ENCODE measurements at regions not wholly inside any gene's neighbourhood (a gene's known extent, or its start where the extent isn't known, plus 50 kb on each side); places are given as distances from the start of the nearest gene placed in this dataset.

DNA sequence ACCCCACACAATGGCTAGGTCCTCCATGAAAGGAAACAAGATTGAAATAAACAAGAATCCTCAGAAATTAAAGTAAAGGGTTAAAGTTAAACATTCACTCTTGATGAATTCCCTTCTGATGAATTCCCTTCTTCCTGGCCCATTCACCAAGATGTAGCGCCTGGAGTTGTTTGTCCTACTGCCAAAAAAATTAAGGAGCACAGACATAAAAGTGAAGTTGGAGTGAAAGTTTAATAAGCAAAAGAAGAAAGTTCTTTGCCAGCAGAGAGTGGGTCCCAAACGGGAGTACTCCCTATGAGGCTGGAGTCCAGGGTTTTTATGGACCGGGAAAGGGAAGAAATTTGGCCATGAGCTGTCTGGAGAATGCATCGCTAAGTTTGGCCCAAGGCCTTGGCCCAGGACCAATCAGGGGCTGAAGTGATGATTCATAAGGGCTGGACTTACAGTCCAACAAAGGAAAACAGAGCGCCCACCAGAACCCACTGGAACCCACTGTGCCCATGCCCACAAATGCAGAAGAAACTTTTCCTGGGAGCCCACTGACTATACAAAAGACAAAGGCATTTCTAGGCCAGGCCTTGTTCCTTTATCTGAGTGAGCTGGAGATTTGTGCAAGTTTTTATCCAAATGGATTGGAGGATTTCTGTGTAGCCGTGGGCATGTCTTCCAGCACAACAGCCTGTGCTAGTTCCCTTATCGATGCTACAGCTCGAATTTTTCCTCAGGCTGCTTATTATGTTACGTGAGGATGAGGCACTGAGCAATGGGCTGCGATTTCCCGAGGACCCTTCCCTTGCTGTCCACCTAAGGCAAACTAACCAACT, 1561.6 kb downstream of the OTOL1 start:
- no peak for TF ChIP-seq POLR2A (IDR thresholded peaks at IDR 0.05)
- TF ChIP-seq, protein P1, sequence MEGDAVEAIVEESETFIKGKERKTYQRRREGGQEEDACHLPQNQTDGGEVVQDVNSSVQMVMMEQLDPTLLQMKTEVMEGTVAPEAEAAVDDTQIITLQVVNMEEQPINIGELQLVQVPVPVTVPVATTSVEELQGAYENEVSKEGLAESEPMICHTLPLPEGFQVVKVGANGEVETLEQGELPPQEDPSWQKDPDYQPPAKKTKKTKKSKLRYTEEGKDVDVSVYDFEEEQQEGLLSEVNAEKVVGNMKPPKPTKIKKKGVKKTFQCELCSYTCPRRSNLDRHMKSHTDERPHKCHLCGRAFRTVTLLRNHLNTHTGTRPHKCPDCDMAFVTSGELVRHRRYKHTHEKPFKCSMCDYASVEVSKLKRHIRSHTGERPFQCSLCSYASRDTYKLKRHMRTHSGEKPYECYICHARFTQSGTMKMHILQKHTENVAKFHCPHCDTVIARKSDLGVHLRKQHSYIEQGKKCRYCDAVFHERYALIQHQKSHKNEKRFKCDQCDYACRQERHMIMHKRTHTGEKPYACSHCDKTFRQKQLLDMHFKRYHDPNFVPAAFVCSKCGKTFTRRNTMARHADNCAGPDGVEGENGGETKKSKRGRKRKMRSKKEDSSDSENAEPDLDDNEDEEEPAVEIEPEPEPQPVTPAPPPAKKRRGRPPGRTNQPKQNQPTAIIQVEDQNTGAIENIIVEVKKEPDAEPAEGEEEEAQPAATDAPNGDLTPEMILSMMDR (IDR thresholded peaks at IDR 0.05): no peak

Measured in body of pancreas (tissue), 4 donors.